ENCODE measurements at regions not wholly inside any gene's neighbourhood (a gene's known extent, or its start where the extent isn't known, plus 50 kb on each side); places are given as distances from the start of the nearest gene placed in this dataset.
A peak's percentile ranks its signal among the peaks of the same experiment; 100 is the strongest.

DNA sequence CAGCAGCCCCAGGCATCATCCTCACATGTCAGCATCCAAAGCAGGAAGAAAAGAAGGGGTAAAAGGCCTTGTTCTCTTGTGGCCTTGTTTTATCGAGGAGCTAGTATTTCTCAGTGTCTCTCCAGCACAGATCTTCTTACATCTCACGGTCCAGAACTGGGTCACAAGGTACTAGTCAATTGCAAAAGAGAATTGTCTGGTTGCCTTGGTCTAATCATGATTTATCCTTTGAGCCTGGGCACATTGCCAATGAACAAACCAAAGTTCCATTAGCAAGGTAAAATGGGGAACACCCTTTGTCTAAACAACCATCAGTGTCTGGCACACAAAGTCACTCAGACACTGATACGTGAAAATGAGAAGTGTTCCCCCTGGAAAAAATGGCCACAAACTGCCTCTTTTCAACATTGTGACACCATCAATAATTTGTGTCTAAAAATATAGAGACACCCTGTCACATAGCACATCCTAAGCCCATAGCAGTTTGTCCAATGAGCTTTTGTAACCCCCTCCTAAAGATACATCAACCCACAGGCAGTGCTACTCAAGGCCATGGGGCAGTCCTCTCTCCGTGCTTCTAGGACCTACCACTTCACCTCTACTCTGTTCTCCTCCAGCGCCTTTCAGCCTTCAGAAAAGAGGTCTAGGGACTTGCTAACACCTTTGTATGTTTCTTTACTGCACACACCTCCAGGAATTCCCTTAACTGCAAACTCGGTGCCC is 534.4 kb downstream of the MID1IP1 start:
- TF ChIP-seq SP1 (IDR thresholded peaks at IDR 0.05) (no peak), TAF1 (conservative IDR thresholded peaks at IDR 0.05) (no peak), NR2F2 (IDR thresholded peaks at IDR 0.05) (no peak), YY1 (IDR thresholded peaks at IDR 0.05) (peak; percentile 23), EGR1 (IDR thresholded peaks at IDR 0.05; ENCODE audit: low read depth in 2 of 2) (no peak), FOXA2 (IDR thresholded peaks at IDR 0.05) (no peak)
- TF ChIP-seq, protein P1, sequence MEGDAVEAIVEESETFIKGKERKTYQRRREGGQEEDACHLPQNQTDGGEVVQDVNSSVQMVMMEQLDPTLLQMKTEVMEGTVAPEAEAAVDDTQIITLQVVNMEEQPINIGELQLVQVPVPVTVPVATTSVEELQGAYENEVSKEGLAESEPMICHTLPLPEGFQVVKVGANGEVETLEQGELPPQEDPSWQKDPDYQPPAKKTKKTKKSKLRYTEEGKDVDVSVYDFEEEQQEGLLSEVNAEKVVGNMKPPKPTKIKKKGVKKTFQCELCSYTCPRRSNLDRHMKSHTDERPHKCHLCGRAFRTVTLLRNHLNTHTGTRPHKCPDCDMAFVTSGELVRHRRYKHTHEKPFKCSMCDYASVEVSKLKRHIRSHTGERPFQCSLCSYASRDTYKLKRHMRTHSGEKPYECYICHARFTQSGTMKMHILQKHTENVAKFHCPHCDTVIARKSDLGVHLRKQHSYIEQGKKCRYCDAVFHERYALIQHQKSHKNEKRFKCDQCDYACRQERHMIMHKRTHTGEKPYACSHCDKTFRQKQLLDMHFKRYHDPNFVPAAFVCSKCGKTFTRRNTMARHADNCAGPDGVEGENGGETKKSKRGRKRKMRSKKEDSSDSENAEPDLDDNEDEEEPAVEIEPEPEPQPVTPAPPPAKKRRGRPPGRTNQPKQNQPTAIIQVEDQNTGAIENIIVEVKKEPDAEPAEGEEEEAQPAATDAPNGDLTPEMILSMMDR (IDR thresholded peaks at IDR 0.05; ENCODE audit: low read depth, low read length, missing input control) = no peak
- TF ChIP-seq, protein P2, sequence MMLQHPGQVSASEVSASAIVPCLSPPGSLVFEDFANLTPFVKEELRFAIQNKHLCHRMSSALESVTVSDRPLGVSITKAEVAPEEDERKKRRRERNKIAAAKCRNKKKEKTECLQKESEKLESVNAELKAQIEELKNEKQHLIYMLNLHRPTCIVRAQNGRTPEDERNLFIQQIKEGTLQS (IDR thresholded peaks at IDR 0.05) = no peak
- TF ChIP-seq, protein P3, sequence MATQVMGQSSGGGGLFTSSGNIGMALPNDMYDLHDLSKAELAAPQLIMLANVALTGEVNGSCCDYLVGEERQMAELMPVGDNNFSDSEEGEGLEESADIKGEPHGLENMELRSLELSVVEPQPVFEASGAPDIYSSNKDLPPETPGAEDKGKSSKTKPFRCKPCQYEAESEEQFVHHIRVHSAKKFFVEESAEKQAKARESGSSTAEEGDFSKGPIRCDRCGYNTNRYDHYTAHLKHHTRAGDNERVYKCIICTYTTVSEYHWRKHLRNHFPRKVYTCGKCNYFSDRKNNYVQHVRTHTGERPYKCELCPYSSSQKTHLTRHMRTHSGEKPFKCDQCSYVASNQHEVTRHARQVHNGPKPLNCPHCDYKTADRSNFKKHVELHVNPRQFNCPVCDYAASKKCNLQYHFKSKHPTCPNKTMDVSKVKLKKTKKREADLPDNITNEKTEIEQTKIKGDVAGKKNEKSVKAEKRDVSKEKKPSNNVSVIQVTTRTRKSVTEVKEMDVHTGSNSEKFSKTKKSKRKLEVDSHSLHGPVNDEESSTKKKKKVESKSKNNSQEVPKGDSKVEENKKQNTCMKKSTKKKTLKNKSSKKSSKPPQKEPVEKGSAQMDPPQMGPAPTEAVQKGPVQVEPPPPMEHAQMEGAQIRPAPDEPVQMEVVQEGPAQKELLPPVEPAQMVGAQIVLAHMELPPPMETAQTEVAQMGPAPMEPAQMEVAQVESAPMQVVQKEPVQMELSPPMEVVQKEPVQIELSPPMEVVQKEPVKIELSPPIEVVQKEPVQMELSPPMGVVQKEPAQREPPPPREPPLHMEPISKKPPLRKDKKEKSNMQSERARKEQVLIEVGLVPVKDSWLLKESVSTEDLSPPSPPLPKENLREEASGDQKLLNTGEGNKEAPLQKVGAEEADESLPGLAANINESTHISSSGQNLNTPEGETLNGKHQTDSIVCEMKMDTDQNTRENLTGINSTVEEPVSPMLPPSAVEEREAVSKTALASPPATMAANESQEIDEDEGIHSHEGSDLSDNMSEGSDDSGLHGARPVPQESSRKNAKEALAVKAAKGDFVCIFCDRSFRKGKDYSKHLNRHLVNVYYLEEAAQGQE (IDR thresholded peaks at IDR 0.05) = no peak
